ENCODE measurements at regions not wholly inside any gene's neighbourhood (a gene's known extent, or its start where the extent isn't known, plus 50 kb on each side); places are given as distances from the start of the nearest gene placed in this dataset.

GRCh38 chr17:81345228-81346089, 49.8 kb upstream of the BAHCC1 start:
- Histone ChIP-seq H3K36me3 (replicated peaks) (peaks cover 7% of the 10 kb centered on the region), H3K4me1 (peaks cover 15% of the 10 kb centered on the region), H3K9me3 (no peaks in the 10 kb centered on the region), H3K4me3 (peak overlapping the region; percentile 92), H3K27me3 (ENCODE audit: low read depth) (no peaks in the 10 kb centered on the region)
- in situ Hi-C loops (cut with MboI; ENCODE audit: low sequenced_read_pairs) = no loop called here
- peak; percentile 42 to 82 for DNase-seq (ENCODE audit: low spot score in 2 of 2)

Data from HAP-1 (cell line).